Thyroid gland (tissue), 4 donors: ENCODE measurements at regions not wholly inside any gene's neighbourhood (a gene's known extent, or its start where the extent isn't known, plus 50 kb on each side); places are given as distances from the start of the nearest gene placed in this dataset.

Experiments used
- POLR2A ChIP-seq, 2 donors: fragments of 450-650 bp; IDR thresholded peaks; one replicate each; pipeline ENCODE4 v1.6.1; 2017; ENCODE audit warnings: antibody characterized with exemption in 2 of 2, mild to moderate bottlenecking in 2 of 2, moderate library complexity in 1 of 2
- TF ChIP-seq, protein P1 (sequence below), 6 experiments: fragments of 200-600 bp in 3 of 6; fragments of 450-650 bp in 3 of 6; sonication (generic) in 3 of 6; IDR thresholded peaks; one replicate each; pipeline ENCODE4 v1.5.1; 2016 to 2019; ENCODE audit warnings: antibody characterized with exemption in 6 of 6, mild to moderate bottlenecking in 2 of 6, inconsistent platforms in 1 of 6, moderate library complexity in 1 of 6

DNA sequence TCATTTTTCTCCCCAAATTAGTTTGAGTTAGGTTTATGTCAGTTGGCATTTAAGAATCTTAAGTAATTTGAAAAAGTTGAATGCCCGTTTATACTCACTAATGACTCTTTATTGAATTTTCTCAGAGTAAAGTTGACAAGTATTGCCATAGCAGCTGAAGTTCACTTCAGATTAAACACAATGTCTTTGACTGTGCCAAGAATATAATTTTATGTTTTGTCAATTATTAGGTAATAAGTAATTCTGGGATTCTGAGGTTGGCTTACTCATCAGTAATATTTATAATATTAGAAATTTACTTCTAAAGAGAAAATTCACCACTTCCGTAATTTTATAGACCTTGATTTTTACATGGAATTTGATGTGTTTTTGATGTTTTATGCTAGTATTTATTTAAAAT lies 369.3 kb upstream of the TMPRSS15 start:
- TF ChIP-seq, protein P1, sequence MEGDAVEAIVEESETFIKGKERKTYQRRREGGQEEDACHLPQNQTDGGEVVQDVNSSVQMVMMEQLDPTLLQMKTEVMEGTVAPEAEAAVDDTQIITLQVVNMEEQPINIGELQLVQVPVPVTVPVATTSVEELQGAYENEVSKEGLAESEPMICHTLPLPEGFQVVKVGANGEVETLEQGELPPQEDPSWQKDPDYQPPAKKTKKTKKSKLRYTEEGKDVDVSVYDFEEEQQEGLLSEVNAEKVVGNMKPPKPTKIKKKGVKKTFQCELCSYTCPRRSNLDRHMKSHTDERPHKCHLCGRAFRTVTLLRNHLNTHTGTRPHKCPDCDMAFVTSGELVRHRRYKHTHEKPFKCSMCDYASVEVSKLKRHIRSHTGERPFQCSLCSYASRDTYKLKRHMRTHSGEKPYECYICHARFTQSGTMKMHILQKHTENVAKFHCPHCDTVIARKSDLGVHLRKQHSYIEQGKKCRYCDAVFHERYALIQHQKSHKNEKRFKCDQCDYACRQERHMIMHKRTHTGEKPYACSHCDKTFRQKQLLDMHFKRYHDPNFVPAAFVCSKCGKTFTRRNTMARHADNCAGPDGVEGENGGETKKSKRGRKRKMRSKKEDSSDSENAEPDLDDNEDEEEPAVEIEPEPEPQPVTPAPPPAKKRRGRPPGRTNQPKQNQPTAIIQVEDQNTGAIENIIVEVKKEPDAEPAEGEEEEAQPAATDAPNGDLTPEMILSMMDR (IDR thresholded peaks at IDR 0.05), result no peak
- TF ChIP-seq POLR2A (IDR thresholded peaks at IDR 0.05), result no peak
